ENCODE measurements at regions not wholly inside any gene's neighbourhood (a gene's known extent, or its start where the extent isn't known, plus 50 kb on each side); places are given as distances from the start of the nearest gene placed in this dataset.

DNA sequence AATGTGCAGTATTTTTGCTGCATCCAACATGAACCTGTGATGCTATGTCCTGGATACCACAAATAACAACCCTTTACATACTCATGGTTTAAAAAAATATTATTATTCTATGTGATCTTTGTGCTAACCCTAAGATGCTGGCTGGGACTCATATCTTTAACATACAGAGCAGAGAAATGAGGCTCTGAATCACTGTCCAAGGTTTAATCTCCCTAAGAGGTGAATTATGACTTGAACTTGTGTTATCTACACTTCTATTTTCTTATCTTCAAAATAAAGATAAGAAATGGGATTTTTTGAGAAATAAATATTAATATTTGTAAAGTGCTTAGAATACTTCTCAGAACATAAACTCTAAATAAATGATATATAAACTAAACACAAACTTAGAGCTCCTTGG, 68.8 kb upstream of the GRIA1 start:
- H3K27me3 ChIP-seq (ENCODE audit: insufficient read depth, low read length, poor library complexity), result no peaks in the 10 kb centered on the region
- no peak overlapping the region for H3K9ac ChIP-seq (ENCODE audit: low read depth, low read length)
- DNase-seq (no peak), ATAC-seq (ENCODE audit: insufficient read depth, low read depth) (no peak)
- no peaks in the 10 kb centered on the region for H3K36me3 ChIP-seq (ENCODE audit: insufficient read depth, low read length)
- no peak for TF ChIP-seq EZH2 (IDR thresholded peaks at IDR 0.05; ENCODE audit: borderline replicate concordance, low read depth, low read length, severe bottlenecking)
- TF ChIP-seq, protein P1, sequence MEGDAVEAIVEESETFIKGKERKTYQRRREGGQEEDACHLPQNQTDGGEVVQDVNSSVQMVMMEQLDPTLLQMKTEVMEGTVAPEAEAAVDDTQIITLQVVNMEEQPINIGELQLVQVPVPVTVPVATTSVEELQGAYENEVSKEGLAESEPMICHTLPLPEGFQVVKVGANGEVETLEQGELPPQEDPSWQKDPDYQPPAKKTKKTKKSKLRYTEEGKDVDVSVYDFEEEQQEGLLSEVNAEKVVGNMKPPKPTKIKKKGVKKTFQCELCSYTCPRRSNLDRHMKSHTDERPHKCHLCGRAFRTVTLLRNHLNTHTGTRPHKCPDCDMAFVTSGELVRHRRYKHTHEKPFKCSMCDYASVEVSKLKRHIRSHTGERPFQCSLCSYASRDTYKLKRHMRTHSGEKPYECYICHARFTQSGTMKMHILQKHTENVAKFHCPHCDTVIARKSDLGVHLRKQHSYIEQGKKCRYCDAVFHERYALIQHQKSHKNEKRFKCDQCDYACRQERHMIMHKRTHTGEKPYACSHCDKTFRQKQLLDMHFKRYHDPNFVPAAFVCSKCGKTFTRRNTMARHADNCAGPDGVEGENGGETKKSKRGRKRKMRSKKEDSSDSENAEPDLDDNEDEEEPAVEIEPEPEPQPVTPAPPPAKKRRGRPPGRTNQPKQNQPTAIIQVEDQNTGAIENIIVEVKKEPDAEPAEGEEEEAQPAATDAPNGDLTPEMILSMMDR (IDR thresholded peaks at IDR 0.05; ENCODE audit: borderline replicate concordance, extremely low read depth, low read length, poor library complexity, severe bottlenecking), result no peak
- H3K79me2 ChIP-seq (ENCODE audit: insufficient read depth, low read length), result no peaks in the 10 kb centered on the region
- no peaks in the 10 kb centered on the region for H3K4me1 ChIP-seq (ENCODE audit: insufficient read depth, low read length)
- no peaks in the 10 kb centered on the region for H4K20me1 ChIP-seq (ENCODE audit: insufficient read depth, low read length)
- H2AFZ ChIP-seq (ENCODE audit: low read depth, low read length), result no peak overlapping the region
- no peaks in the 10 kb centered on the region for H3K9me3 ChIP-seq (ENCODE audit: insufficient read depth, low read length, severe bottlenecking)
- no peak overlapping the region for H3K4me3 ChIP-seq (ENCODE audit: low read depth in 1 of 2, low read length in 2 of 2)
- H3K27ac ChIP-seq (ENCODE audit: low read length), result no peak overlapping the region
- no peak overlapping the region for H3K4me2 ChIP-seq (ENCODE audit: insufficient read depth, low read length)

DNA sequence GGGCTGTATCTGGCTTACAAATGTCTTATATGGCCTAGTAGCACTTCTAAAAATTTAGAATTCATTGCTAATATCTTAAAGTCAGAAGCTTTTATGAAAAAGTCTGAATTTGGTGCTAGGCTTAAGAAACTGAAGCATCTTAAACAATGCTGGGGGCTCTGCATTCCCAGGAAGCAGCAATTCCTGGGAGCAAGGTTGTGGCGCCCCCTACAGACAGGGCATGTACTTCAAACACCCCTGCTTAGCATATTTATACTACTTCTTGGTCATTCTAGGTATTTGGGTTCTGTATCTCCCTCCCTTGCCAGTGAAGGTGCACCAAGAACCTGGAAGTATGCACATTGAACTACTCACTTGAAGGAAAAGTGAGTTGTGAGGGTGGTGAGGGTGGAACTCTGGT, 64.6 kb upstream of the GRIA1 start:
- TF ChIP-seq EZH2 (IDR thresholded peaks at IDR 0.05; ENCODE audit: borderline replicate concordance, low read depth, low read length, severe bottlenecking), result no peak
- TF ChIP-seq, protein P1 (IDR thresholded peaks at IDR 0.05; ENCODE audit: borderline replicate concordance, extremely low read depth, low read length, poor library complexity, severe bottlenecking), result peak; percentile 41
- Histone ChIP-seq H3K27ac (ENCODE audit: low read length) (no peak overlapping the region), H2AFZ (ENCODE audit: low read depth, low read length) (no peak overlapping the region), H3K4me1 (ENCODE audit: insufficient read depth, low read length) (no peaks in the 10 kb centered on the region), H3K9ac (ENCODE audit: low read depth, low read length) (no peak overlapping the region), H3K27me3 (ENCODE audit: insufficient read depth, low read length, poor library complexity) (peaks cover 4% of the 10 kb centered on the region), H3K4me2 (ENCODE audit: insufficient read depth, low read length) (no peak overlapping the region), H3K79me2 (ENCODE audit: insufficient read depth, low read length) (no peaks in the 10 kb centered on the region), H4K20me1 (ENCODE audit: insufficient read depth, low read length) (no peaks in the 10 kb centered on the region), H3K4me3 (ENCODE audit: low read depth in 1 of 2, low read length in 2 of 2) (no peak overlapping the region), H3K9me3 (ENCODE audit: insufficient read depth, low read length, severe bottlenecking) (no peaks in the 10 kb centered on the region), H3K36me3 (ENCODE audit: insufficient read depth, low read length) (no peaks in the 10 kb centered on the region)
- ATAC-seq (ENCODE audit: insufficient read depth, low read depth), result no peak
- DNase-seq, result peak; percentile 3

DNA sequence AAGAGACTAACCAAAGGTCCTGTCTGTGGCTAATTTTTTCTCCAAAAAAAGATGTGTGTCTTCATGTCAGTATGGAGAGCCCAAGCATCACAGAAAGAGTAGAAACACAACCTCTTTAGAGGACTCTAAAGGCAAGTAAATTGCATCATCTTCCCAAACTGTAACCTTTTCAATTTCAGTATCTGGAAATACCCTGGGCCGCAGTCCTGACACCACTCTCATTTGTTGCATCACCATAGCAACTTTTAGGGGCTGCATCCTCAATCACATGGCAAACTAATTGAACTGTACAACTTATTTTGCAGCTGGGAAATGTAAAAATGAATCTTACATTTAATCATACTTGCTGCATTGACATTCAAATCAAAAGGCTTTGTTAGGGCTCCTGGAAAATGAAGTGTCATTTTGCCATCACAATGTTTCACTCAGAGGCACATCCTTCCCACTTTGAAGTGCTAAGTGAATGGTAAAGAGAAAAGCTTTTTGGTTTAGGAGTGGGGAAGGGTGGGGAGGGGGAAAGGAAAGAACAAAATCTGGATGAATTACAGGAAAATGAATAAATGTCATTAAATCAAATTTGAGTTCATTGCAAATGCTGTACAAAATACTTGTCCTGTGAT, 60.6 kb upstream of the GRIA1 start:
- no peaks in the 10 kb centered on the region for H3K4me1 ChIP-seq (ENCODE audit: insufficient read depth, low read length)
- no peak overlapping the region for H3K27ac ChIP-seq (ENCODE audit: low read length)
- no peak overlapping the region for H3K4me2 ChIP-seq (ENCODE audit: insufficient read depth, low read length)
- H2AFZ ChIP-seq (ENCODE audit: low read depth, low read length), result no peak overlapping the region
- H3K79me2 ChIP-seq (ENCODE audit: insufficient read depth, low read length), result no peaks in the 10 kb centered on the region
- DNase-seq, result no peak
- no peak overlapping the region for H3K9ac ChIP-seq (ENCODE audit: low read depth, low read length)
- no peaks in the 10 kb centered on the region for H3K9me3 ChIP-seq (ENCODE audit: insufficient read depth, low read length, severe bottlenecking)
- no peaks in the 10 kb centered on the region for H3K36me3 ChIP-seq (ENCODE audit: insufficient read depth, low read length)
- no peak overlapping the region for H3K4me3 ChIP-seq (ENCODE audit: low read depth in 1 of 2, low read length in 2 of 2)
- H3K27me3 ChIP-seq (ENCODE audit: insufficient read depth, low read length, poor library complexity), result peaks cover 4% of the 10 kb centered on the region
- TF ChIP-seq EZH2 (IDR thresholded peaks at IDR 0.05; ENCODE audit: borderline replicate concordance, low read depth, low read length, severe bottlenecking), result no peak
- TF ChIP-seq, protein P1 (IDR thresholded peaks at IDR 0.05; ENCODE audit: borderline replicate concordance, extremely low read depth, low read length, poor library complexity, severe bottlenecking), result no peak
- no peaks in the 10 kb centered on the region for H4K20me1 ChIP-seq (ENCODE audit: insufficient read depth, low read length)
- ATAC-seq (ENCODE audit: insufficient read depth, low read depth), result no peak

All from DND-41 (cell line).